NT2/D1 (cell line): ENCODE measurements at regions not wholly inside any gene's neighbourhood (a gene's known extent, or its start where the extent isn't known, plus 50 kb on each side); places are given as distances from the start of the nearest gene placed in this dataset.

Source experiments
- YY1 ChIP-seq: IDR thresholded peaks from 2 replicates; pipeline ENCODE4 v1.6.1; 2011; ENCODE audit not compliant: insufficient read length, insufficient read depth
- ZNF274 ChIP-seq: IDR thresholded peaks from 2 replicates; pipeline ENCODE4 v1.6.1; 2011; ENCODE audit warnings: mild to moderate bottlenecking, low read depth, low read length

DNA sequence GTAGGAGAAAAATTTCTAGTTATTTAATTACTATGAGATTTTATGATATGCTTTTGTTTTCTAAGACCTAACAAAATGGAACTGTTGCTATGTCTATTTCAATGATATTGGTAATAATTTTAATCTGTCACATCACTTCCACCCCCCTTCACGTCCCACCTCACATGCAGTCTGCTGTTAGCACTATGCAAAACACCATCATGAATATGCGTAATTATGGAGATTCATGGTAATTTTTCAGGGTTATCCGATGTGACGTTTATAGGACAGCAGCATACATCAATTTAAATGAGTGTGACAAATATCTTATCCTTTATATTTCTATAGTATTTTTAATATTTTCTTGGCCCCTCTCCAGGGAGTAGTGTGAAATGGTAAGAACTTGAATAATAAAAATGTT, 283.8 kb upstream of the TMEM161B start:
- TF ChIP-seq ZNF274 (no peak), YY1 (no peak)
